GM19438 (cell line): ENCODE measurements at regions not wholly inside any gene's neighbourhood (a gene's known extent, or its start where the extent isn't known, plus 50 kb on each side); places are given as distances from the start of the nearest gene placed in this dataset.

Source experiments
- ATAC-seq: cut with Tn5 transposase; IDR thresholded peaks from one replicate; pipeline ENCODE4 v1.9.1; 2021; ENCODE audit warnings: low read depth; ENCODE audit not compliant: unreplicated experiment

DNA sequence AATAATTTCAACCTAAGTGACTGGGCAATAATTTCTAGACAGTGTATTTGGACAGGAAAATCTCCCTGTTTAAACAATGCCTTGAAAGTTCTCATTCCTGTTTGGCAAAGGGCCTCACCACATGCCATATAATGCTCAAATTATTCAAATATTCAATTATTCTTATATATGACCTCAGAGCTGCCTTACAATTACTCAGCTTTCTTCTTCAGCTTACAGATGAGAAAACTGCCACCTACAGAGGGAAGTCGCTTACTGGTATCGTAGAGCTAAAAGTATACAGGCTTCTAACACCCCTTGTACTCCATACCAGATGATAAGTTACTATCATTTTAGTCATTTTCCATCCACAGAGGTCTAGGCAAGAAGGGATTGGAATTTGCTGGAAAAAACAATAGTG lies 830.3 kb downstream of the BRINP1 start:
- ATAC-seq = no peak

DNA sequence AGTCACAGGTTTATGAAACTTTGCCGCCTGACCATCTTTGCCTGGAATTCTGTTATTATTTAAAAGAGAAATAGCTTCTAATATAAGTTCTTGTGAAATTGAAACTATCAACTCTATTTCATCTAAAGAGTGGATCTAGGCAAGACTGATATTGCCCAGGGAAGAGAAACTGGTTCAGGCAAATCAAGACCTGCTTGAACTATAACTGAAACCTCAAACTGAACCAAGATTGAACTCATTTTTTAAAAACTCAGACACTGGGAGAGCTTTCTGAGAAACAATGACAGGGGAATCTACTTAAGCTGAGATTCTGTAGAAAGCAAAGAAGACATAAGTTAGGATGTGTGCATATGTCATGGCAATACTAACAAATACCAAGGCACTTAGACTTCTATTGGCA lies 815.8 kb downstream of the BRINP1 start:
- no peak for ATAC-seq

DNA sequence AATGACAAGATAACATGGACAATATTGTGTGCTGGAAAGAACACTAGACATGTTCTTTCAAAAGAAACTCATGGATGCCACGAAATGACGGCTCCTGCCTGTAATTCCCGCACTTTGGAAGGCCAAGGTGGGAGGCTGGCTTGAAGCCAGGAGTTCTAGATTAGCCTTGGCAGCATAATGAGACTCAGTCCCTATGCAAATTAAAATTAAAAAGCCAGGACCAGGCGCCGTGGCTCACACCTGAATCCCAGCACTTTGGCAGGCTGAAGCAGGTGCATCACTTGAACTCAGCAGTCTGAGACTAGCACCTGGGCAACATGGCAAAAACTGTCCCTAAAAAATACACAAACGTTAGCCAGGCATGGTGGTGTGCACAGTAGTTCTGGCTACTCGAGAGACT lies 814.2 kb downstream of the BRINP1 start:
- no peak for ATAC-seq

DNA sequence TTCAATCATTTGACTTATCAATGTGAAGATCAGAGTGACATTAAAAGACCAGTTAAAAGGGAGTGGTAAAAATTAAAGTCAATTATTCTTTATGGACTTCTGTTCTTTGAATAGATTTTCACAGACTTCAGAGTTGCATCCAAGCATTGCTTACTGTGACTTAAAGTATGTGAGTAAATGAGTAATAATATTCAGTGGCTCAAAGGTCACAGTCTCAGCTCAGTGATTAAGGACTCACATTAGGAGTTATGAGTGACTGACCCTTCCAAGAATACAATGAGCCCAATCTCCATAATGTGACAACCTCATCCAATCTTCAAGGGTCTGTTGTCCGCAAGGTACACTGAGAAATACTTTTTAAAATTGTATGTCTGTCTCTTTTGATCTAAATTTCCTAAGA lies 811.2 kb downstream of the BRINP1 start:
- ATAC-seq = no peak

DNA sequence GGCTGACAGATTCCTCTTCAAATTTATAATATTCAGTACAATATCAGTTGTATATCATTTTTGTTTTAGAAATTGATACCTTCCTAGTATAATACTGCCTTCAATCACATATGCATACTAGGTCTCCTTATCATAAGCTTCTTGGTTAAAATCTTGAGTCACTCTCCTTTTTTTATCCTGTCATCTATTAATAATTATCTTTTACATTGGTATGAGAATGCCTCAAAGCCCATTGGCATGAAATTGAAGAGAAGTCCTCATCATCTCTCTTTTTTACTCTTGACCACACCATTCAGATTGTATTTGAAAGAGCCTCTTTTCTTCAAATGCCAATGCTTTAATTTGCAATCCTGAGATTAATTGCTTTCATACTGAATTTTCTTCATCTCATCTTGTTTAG lies 810.3 kb downstream of the BRINP1 start:
- ATAC-seq = no peak

DNA sequence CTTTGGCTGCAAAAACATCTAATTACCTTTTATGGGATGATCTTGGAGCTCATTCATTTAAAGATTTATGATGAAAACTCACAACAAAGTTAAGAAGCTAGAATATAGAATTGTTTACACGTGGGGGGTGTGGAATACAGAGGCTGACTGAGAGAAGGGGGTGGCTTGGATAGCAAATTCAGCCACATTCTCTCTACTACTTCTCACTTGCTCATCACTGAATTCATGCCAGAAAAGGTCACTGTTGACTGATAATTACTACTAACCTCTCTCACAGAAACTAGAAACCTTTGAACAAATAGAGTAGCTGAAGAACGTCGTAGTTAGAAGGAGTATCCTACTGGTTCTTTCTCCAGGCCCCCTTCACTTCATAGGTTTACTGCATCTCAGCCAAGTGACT lies 808.2 kb downstream of the BRINP1 start:
- no peak for ATAC-seq

DNA sequence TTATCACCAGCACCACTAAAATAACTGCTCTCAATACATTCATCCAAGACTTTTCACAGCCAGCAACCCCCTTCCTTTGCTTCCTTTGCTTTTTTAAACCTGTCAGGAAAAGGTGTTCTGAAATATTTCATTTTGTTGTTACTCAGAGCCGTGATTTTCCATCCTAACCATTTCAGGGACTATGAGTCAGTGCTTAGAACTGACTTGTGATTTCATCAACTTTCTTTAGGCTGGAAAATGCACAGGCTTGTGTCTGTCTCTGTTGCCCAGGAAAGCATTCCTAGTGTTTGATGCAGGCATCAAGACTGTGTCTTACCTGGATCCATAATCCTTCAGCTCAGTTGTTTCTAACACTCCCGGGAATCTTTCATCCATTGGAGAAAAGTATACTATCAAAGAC lies 805.6 kb downstream of the BRINP1 start:
- ATAC-seq = no peak

DNA sequence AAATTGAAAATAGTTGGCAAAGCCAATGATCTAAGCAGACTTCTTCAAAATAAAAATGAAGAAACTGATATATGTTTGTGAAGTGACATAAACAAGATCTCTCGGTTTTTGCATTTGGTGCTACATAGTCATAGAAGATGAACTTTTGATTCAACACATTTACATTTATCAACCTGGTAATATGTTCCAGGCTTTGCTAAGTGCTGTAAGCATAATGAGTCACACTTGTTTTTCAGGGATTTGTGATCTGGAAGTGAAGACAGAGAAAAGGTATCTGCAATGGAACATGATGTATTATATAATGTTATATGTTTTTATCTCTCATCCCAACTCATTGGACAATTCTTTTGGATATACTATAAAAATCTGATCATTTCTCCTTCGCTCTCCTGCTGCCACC lies 801.4 kb downstream of the BRINP1 start:
- no peak for ATAC-seq

DNA sequence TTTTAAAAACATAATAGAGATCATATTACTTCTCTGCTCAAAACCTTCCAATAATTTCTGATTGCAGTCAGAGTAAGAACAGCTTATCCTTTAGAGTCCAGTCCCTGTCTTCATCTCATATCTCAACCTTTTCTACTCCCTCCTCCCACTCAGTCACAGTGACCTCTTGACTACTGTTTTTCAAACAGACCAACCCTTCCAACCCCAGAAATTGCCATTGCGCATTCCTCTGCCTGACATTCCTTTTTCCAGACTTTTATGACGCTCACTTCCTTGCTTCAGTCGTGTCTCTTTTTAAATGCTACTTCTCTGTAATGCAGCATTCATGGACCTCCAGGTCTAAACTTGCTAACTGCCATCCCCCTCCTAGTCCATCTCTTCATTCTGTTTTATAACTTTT lies 800.5 kb downstream of the BRINP1 start:
- ATAC-seq = no peak

DNA sequence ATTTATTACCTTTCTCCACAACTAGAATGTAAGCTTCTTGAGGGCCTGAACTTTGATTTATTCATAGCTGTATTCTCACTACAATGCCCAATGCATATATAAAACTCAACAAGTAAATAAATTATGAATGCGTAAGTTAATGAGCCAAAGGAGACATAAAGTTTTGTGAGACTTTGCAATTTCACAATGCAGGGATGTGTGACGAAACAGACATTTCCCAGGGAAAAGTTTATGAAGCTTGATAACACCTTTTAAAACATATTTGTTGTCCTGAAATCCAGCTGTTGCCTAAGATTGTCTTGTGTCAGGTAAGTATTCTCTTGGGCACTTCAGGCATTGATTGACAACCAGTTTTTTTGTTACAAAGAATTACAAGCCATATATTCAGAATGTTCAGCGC lies 800.1 kb downstream of the BRINP1 start:
- ATAC-seq = no peak

DNA sequence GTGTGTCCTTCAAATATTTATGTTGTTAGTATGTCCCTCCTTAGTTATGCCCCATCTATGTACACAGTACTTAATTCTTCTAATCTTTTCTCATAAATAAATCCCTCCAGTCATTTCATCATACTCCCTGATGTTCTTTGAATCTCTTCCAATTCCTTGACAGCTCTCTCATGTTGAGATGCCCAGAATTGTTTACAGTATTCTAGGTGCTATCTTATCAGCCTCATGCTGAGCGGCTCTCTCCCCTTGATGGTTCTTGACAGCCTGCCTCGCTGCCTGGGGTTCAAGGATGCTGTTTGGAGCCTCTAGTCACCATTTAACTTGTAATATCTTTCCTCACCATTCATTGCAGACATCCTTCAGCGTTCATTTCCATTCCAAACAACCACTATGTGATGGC lies 799.2 kb downstream of the BRINP1 start:
- ATAC-seq = no peak

DNA sequence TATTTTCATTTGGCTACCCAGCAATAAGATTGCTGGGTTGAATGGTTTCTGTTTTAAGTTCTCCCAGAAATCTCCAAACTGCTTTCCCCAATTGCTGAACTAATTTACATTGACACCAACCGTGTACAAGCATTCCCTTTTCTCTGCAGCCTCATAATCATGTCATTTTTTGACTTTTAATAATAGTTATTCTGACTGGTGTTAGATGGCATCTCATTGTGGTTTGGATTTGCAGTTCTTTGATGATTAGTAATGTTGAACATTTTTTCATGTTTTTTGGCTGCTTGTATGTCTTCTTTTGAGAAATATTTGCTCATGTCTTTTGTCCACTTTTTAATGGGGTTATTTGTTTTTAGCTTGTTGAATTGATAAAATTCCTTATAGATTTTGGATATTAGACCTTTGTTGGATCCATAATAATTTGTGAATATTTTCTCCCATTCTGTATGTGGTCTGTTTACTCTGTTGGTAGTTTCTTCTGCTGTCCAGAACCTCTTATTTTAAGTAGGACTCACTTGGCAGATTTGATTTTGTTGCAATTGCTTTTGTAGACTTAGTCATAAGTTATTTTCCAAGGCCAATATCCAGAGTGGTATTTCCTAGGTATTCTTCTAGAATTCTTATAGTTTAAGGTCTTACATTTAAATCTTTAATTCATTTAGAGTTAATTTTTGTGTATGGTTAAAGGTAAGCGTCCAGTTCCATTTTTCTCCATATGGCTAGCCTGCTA lies 793.7 kb downstream of the BRINP1 start:
- no peak for ATAC-seq

DNA sequence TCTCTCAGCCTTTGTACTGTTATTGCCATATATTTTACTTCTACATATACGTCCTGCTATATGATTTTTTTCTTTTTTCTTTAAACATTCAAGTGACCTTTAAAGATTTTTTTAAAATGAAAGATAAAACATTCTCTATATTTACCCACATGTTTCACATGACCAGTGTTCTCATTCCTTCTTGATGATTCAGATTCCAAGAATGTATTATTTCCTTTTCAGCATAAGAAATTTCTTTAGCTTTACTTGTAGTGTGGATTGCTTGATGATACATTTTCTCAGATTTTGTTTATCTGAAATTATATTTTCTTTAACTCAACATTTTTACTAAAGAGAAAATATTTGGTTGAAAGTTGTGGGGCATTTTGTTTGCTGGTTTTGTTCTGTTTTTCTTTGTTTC lies 792.1 kb downstream of the BRINP1 start:
- ATAC-seq = no peak

DNA sequence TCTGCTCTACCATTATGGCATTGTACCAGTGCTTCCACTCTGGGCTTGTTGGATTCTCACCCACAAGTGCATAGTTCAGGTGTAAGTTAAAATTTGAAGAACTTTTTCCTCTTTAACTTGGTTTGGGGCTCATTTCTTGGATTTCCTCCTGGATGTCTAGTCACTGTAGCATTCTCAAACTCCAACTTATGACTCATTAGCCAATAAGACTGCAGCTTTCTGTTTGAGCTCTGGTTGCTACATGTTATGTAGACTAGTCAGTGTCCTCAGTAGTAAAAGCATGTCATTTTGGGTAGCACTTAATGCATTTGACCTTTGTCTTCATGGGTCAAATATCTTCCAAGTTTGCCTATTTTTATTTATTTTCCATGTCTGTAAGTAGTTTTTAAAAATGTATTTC lies 790.8 kb downstream of the BRINP1 start:
- ATAC-seq = no peak

DNA sequence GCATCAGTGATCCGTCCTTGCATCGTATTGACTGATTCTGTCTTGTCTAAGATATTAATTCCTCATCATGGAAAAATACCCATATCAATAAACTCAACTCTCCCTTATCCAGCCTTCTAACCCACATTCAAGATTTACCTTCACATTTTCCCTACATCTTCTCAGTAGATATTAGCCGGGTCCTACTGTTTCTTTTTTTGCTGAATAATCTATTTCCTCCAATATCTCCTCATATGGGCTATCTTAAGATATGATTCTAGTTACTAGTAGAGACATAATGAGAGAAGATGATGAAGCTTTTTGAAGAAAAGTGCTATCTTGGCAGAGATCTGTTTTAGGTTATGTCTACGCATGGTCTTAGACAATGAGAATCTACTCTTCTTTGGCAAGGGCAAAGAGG lies 785.8 kb downstream of the BRINP1 start:
- ATAC-seq = no peak

DNA sequence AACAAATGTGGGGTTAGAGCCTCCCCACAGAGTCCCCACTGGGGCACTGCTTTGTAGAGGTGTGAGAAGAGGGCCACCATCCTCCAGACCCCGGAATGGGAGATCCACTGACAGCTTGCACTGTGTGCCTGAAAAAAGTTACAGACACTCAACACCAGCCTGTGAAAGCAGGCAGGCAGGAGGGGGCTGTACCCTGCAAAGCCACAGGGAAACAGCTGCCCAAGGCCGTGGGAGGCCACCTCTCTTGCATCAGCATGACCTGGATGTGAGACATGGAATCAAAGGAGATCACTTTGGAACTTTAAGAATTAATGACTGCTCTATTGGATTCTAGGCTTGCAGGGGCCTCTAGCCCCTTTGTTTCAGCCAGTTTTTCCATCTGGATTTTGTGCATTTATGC lies 782.3 kb downstream of the BRINP1 start:
- no peak for ATAC-seq

DNA sequence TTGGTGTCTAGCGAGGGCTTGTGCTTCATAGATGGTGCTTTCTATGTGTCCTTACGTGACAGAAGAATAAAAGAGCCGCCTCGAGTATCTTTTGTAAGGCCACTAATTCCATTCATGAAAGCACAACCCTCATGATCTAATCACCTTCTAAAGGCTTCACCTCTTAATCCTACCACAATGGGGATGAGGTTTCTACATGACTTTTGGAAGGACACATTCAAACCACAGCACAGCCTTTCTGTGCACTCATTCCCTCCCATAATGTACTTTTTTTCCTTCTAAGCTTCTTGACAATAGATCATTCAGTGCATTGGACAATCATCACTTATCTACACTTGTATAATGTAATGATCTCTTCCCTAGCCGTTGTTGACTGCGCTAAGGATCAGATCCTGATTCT lies 774.8 kb downstream of the BRINP1 start:
- ATAC-seq = no peak

DNA sequence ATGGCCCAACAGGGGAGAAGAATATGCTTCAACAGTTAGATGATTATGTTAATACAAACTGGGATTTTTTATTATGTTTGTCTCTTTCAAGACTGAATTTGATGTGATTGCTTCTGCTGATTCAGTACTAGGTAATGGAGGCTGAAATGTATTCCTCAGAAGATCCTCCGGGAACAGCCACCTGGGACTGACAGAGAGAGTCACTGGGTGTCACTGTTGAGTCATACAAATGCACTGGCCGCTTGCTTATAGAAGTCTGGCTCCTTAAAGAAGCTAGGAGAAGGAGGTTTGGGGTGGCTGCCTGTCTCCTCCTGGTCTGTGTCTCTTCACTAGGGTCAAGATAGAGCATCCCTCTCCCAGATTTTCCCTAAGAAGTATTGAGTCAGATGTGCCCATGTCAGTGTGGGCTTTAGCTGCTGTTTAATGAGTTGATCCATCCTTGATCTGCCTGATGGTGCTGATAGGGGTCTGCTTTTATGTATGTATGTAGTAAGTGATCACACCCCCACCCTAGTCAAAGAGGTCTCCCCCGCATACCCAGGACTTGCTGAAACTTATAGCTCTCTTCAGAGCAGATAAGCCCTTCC lies 773.4 kb downstream of the BRINP1 start:
- no peak for ATAC-seq

DNA sequence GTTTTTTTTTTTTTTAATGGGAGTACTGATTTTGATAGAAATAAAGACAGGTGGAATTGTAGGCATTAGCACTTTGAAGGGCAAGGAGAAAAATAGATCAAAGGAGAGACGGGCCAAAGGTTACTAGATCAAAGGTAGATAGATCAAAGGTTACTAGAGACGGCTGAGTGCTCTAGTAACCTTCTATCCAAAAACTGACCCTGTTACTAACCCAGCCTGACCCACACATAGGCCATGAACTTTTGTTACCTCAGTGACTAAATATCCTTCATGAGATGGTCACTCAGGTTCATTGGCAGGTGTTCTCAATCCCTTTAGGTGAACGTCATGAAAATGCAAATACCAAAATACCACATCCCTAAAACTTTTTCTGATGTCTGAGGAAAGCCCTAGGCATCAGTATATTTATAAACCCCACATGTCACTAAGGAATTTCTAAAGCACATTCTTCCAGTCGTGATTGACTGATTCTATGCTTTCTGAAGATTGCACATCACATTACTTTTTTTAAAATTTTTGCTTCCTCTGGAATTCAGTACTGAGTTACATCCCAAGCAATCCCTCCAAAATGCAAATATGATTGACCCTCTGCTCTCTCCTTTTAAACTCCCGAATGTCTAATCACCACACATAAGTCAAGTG lies 772.7 kb downstream of the BRINP1 start:
- no peak for ATAC-seq

DNA sequence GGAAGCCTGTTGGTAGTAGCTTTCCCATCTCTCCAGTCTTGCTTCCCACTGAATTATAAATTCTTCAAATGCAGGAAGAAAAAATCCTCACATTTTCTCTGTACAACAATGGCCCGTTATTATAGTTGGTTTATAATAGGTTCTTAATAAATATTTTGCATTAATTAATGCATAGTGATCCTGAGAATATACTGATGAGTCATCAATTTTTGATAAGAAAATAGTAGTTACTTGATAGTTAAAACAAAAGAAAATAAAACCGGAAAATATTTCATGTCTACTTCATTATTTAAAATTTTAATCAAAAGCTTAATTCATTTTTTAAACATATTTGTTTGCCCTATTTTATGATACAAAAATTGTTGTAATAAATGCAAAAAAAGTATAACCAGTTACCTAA lies 762.6 kb downstream of the BRINP1 start:
- no peak for ATAC-seq

DNA sequence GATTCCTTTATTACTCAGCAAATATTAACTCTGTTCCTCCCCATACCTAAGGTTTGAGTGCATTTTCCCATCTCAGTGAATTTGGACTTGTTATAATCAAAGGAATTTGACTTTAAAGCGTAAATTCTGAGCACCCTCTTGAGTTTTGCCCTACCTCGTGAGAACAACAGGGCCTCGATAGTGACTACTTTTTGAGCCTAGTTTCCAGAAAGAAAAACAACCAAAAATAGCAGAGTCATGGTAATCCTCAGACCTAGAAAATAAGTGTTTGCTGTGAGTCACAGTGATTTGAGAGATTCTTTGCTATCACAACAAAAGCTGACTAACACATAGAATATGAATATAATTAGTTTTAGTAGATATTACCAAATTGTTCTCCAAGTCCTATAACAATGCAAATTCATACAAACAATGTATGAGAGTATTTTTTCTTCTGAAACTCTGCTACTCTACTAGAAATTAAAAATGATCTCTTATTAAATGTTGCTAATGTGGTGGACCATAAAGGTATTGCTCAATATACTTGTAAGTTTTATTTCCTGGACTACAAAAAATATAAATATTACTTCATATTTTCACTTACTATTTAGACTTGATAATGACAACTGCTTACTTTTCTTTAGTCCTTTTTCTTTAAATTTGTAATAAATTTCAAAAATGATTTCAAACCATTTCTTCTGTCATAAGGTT lies 759.7 kb downstream of the BRINP1 start:
- no peak for ATAC-seq

DNA sequence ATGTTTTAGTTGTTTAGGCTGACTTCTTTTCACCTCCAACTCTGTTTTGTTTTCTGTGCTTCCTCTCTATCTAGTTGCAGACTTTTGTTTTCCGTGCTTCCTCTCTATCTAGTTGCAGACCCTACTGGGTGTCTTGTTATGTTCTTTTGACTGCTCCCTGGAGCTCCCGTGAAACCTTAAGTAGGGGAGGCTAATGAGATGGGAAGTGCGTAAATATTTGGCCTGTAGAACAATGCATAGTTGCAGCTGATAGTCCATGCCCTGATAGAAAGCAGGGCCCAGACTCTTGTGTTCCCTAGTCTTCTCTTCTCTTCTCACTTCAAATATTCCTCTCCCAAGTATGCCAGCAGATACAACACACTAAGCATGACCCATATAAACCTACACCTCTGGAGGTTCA lies 757.0 kb downstream of the BRINP1 start:
- no peak for ATAC-seq
